Breast epithelium (tissue), 3 donors: ENCODE measurements at regions not wholly inside any gene's neighbourhood (a gene's known extent, or its start where the extent isn't known, plus 50 kb on each side); places are given as distances from the start of the nearest gene placed in this dataset.

ENCODE experiments used
- POLR2A ChIP-seq: fragments of 450-650 bp; IDR thresholded peaks from one replicate; pipeline ENCODE4 v1.6.1; 2016; ENCODE audit warnings: antibody characterized with exemption, mild to moderate bottlenecking, moderate library complexity
- TF ChIP-seq, protein P1 (sequence below), 3 donors: fragments of 450-650 bp; IDR thresholded peaks; one replicate each; pipeline ENCODE4 v1.5.1; 2016 to 2017; ENCODE audit warnings: antibody characterized with exemption in 3 of 3, mild to moderate bottlenecking in 3 of 3, moderate library complexity in 3 of 3

DNA sequence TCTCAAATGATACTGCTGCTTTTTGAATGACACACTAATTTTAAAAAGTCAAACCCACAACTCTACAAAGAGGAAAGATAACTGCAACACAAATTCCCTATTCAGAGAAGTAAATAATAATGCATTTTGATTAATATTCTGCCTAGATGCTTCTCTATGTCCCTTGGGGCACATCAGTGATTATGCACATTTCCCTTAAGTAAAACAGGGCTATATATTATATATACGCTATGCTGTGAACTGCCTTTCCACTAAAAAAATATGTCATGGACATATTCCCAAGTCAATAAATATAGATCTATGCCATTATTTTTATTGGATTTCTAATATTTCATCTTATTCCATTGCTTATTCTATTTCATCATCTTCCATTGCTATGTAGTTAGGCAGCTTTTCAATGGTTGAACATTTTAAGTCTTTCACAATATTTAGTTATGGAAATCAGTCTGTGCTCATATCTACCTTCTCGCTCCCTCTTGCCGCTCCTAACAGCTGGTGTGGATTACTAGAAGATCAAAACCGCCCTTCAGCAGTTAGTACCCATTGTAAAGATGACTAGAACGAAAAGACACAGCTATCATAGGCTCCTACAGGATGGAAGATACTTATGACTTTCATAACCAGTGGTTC, 468.2 kb upstream of the GOT2 start:
- TF ChIP-seq, protein P1, sequence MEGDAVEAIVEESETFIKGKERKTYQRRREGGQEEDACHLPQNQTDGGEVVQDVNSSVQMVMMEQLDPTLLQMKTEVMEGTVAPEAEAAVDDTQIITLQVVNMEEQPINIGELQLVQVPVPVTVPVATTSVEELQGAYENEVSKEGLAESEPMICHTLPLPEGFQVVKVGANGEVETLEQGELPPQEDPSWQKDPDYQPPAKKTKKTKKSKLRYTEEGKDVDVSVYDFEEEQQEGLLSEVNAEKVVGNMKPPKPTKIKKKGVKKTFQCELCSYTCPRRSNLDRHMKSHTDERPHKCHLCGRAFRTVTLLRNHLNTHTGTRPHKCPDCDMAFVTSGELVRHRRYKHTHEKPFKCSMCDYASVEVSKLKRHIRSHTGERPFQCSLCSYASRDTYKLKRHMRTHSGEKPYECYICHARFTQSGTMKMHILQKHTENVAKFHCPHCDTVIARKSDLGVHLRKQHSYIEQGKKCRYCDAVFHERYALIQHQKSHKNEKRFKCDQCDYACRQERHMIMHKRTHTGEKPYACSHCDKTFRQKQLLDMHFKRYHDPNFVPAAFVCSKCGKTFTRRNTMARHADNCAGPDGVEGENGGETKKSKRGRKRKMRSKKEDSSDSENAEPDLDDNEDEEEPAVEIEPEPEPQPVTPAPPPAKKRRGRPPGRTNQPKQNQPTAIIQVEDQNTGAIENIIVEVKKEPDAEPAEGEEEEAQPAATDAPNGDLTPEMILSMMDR (IDR thresholded peaks at IDR 0.05) = no peak
- TF ChIP-seq POLR2A = no peak
